OCI-LY7 (cell line): ENCODE measurements at regions not wholly inside any gene's neighbourhood (a gene's known extent, or its start where the extent isn't known, plus 50 kb on each side); places are given as distances from the start of the nearest gene placed in this dataset.

Experiments used
- BruUV-seq: library from RNA; stranded (reverse); fragments of 400-500 nt; replicated peaks from 2 replicates; lab custom pipeline; 2021; lab: Mats Ljungman, UMichigan
- CTCF ChIA-PET: fragments of 300-600 bp; sonication (Branson Sonifier 250); formaldehyde crosslinking; loops from one replicate; lab custom pipeline; 2022; ENCODE audit warnings: antibody characterized with exemption; ENCODE audit not compliant: unreplicated experiment; lab: Charles Lee
- POLR2A ChIA-PET: fragments of 300-600 bp; sonication (Branson Sonifier 250); formaldehyde crosslinking; loops from one replicate; lab custom pipeline; 2022; ENCODE audit warnings: antibody characterized with exemption; lab: Charles Lee
- DNase-seq: peaks from one replicate; pipeline ENCODE4 v3.0.0-alpha.2; 2015; ENCODE audit warnings: low spot score
- H2AFZ ChIP-seq: fragments of 200-600 bp; sonication (generic), shearing (Covaris generic); 2 replicates; pipeline ENCODE4 v1.6.1; 2014; ENCODE audit warnings: mild to moderate bottlenecking, antibody characterized with exemption, low read length, moderate library complexity
- H3K27ac ChIP-seq: fragments of 200-600 bp; sonication (generic); 2 replicates; pipeline ENCODE4 v1.5.1; 2014; ENCODE audit warnings: mixed run types, low read depth, mild to moderate bottlenecking, moderate library complexity, low read length, inconsistent platforms; ENCODE audit not compliant: poor library complexity, severe bottlenecking
- H3K36me3 ChIP-seq: fragments of 200-600 bp; sonication (generic); 2 replicates; pipeline ENCODE4 v1.6.1; 2014; ENCODE audit warnings: mild to moderate bottlenecking, antibody characterized with exemption, low read length, moderate library complexity, mixed read lengths; ENCODE audit not compliant: insufficient read depth
- H3K4me1 ChIP-seq: fragments of 200-600 bp; sonication (generic); 2 replicates; pipeline ENCODE4 v1.5.1; 2014; ENCODE audit warnings: mild to moderate bottlenecking, low read length; ENCODE audit not compliant: insufficient read depth, poor library complexity, severe bottlenecking
- H3K4me2 ChIP-seq: fragments of 200-600 bp; sonication (generic); 2 replicates; pipeline ENCODE4 v1.6.1; 2014; ENCODE audit warnings: mild to moderate bottlenecking, low read length
- H3K4me3 ChIP-seq: fragments of 200-600 bp; sonication (generic); 2 replicates; pipeline ENCODE4 v1.5.1; 2014; ENCODE audit warnings: mild to moderate bottlenecking, low read depth, low read length; ENCODE audit not compliant: poor library complexity, severe bottlenecking
- H3K79me2 ChIP-seq: fragments of 200-600 bp; sonication (generic); 2 replicates; pipeline ENCODE4 v1.6.1; 2016; ENCODE audit warnings: low read depth, mild to moderate bottlenecking, low read length, moderate library complexity, mixed read lengths; ENCODE audit not compliant: insufficient read depth
- H3K9me2 ChIP-seq: fragments of 200-600 bp; sonication (generic); 2 replicates; pipeline ENCODE4 v1.6.1; 2016; ENCODE audit warnings: mild to moderate bottlenecking, low read length, mixed read lengths; ENCODE audit not compliant: insufficient read depth
- H3K9me3 ChIP-seq: fragments of 200-600 bp; sonication (generic); 2 replicates; pipeline ENCODE4 v1.6.1; 2014; ENCODE audit warnings: mild to moderate bottlenecking, mixed run types, low read length, mixed read lengths
- H4K20me1 ChIP-seq: fragments of 200-600 bp; sonication (generic); 2 replicates; pipeline ENCODE4 v1.6.1; 2014; ENCODE audit warnings: mild to moderate bottlenecking, antibody characterized with exemption, low read length, moderate library complexity, mixed read lengths; ENCODE audit not compliant: insufficient read depth
- CTCF ChIP-seq: fragments of 200-600 bp; sonication (generic); conservative IDR thresholded peaks from 2 replicates; pipeline ENCODE4 v1.5.1; 2014; ENCODE audit warnings: mild to moderate bottlenecking, antibody characterized with exemption, low read length, moderate library complexity, mixed read lengths
- EZH2phosphoT487 ChIP-seq: fragments of 200-600 bp; sonication (generic); IDR thresholded peaks from 2 replicates; pipeline ENCODE4 v1.6.1; 2018; ENCODE audit warnings: low read depth, borderline replicate concordance, mild to moderate bottlenecking, mixed run types, antibody characterized with exemption, low read length, moderate library complexity, mixed read lengths
- intact Hi-C: fragments of 100-400 bp; cut with micrococcal nuclease; formaldehyde crosslinking; loops from one replicate; pipeline ENCODE4 v1.10.0; 2022; ENCODE audit not compliant: unreplicated experiment

GRCh38 chr12:76678992-76679391, 84.9 kb upstream of the ZDHHC17 start:
- TF ChIP-seq EZH2phosphoT487 = no peak

GRCh38 chr12:76679778-76680177, 84.1 kb upstream of the ZDHHC17 start:
- CTCF ChIA-PET = no interaction called here
- no peak for DNase-seq
- Histone ChIP-seq H3K4me1 (no peaks in the 10 kb centered on the region), H3K36me3 (no peaks in the 10 kb centered on the region), H3K79me2 (no peaks in the 10 kb centered on the region), H4K20me1 (no peaks in the 10 kb centered on the region), H3K4me3 (no peak overlapping the region), H2AFZ (no peak overlapping the region), H3K4me2 (no peak overlapping the region), H3K27ac (no peak overlapping the region), H3K9me2 (no peaks in the 10 kb centered on the region), H3K9me3 (no peaks in the 10 kb centered on the region)
- TF ChIP-seq CTCF = no peak
- no peak for TF ChIP-seq EZH2phosphoT487
- intact Hi-C loops = no loop called here
- no TSS peak for BruUV-seq
- POLR2A ChIA-PET = interaction anchor here (0.6 to 0.7 kb wide), 2 partner anchors 44 to 129 kb away, joined by 3 to 4 read pairs; no protein-coding TSS in a partner anchor

More at GRCh38 chr12:76678992-76679391, 84.9 kb upstream of the ZDHHC17 start:
- no peaks in the 10 kb centered on the region for H3K36me3 ChIP-seq
- no peaks in the 10 kb centered on the region for H3K4me1 ChIP-seq
- H4K20me1 ChIP-seq = no peaks in the 10 kb centered on the region
- no peaks in the 10 kb centered on the region for H3K9me2 ChIP-seq
- CTCF ChIA-PET = no interaction called here
- H3K4me2 ChIP-seq = no peak overlapping the region
- BruUV-seq = no TSS peak
- H3K79me2 ChIP-seq = no peaks in the 10 kb centered on the region
- H3K4me3 ChIP-seq = no peak overlapping the region
- H2AFZ ChIP-seq = no peak overlapping the region
- DNase-seq = no peak
- intact Hi-C loops = no loop called here
- H3K9me3 ChIP-seq = no peaks in the 10 kb centered on the region
- no peak overlapping the region for H3K27ac ChIP-seq
- POLR2A ChIA-PET = interaction anchor here (0.6 kb wide), 1 partner anchor 129 kb away, joined by 3 read pairs; no protein-coding TSS in a partner anchor

- Histone ChIP-seq H3K4me3 (no peak overlapping the region), H4K20me1 (no peaks in the 10 kb centered on the region), H3K36me3 (no peaks in the 10 kb centered on the region), H2AFZ (no peak overlapping the region), H3K79me2 (no peaks in the 10 kb centered on the region), H3K27ac (no peak overlapping the region), H3K4me2 (no peak overlapping the region), H3K9me3 (no peaks in the 10 kb centered on the region), H3K9me2 (no peaks in the 10 kb centered on the region), H3K4me1 (no peaks in the 10 kb centered on the region)
- TF ChIP-seq CTCF = no peak
- no peak for TF ChIP-seq EZH2phosphoT487
- POLR2A ChIA-PET = interaction anchor here (0.6 to 1.6 kb wide), 2 partner anchors 17 to 409 kb away, joined by 3 to 5 read pairs; no protein-coding TSS in a partner anchor
- CTCF ChIA-PET = no interaction called here
- no peak for DNase-seq
- BruUV-seq = no TSS peak
- intact Hi-C loops = no loop called here
These were observed 83.0 kb upstream of the ZDHHC17 start for GRCh38 chr12:76680940-76681339.
